Thoracic aorta (tissue), 2 donors: ENCODE measurements at regions not wholly inside any gene's neighbourhood (a gene's known extent, or its start where the extent isn't known, plus 50 kb on each side); places are given as distances from the start of the nearest gene placed in this dataset.

ENCODE experiments used
- ATAC-seq: fragments of 150-250 bp; one replicate; pipeline ENCODE4 v1.8.0; 2017; ENCODE audit warnings: low read depth; ENCODE audit not compliant: insufficient number of reproducible peaks, low FRiP score
- DNase-seq: peaks from one replicate; pipeline ENCODE4 v3.0.0-alpha.2; 2020; ENCODE audit warnings: low spot score
- H3K27ac ChIP-seq, 2 donors: fragments of 200-600 bp; sonication (generic); 1 replicate in 1 of 2; 2 replicates in 1 of 2; pipeline ENCODE4 v1.5.1; 2016; ENCODE audit warnings: mild to moderate bottlenecking in 2 of 2, moderate library complexity in 2 of 2
- H3K27me3 ChIP-seq: fragments of 200-600 bp; sonication (generic); replicated peaks from 2 replicates; pipeline ENCODE4 v1.6.0; 2016; ENCODE audit warnings: mild to moderate bottlenecking; ENCODE audit not compliant: insufficient read depth
- H3K36me3 ChIP-seq: fragments of 200-600 bp; sonication (generic); one replicate; pipeline ENCODE4 v1.5.1; 2016
- H3K4me1 ChIP-seq, 2 donors: fragments of 200-600 bp; sonication (generic); 1 replicate in 1 of 2; 2 replicates in 1 of 2; pipeline versions ENCODE4 v1.5.1 to v1.6.0; 2016; ENCODE audit warnings: low read depth in 2 of 2, mild to moderate bottlenecking in 1 of 2; ENCODE audit not compliant: control insufficient read depth in 1 of 2
- H3K4me3 ChIP-seq: fragments of 200-600 bp; sonication (generic); 2 replicates; pipeline ENCODE4 v1.5.1; 2016; ENCODE audit warnings: mild to moderate bottlenecking
- H3K9me3 ChIP-seq: fragments of 200-600 bp; sonication (generic); 2 replicates; pipeline ENCODE4 v1.5.1; 2016
- TF ChIP-seq, protein P1 (sequence below): fragments of 200-600 bp; sonication (generic); IDR thresholded peaks from one replicate; pipeline ENCODE4 v1.5.1; 2019; ENCODE audit warnings: antibody characterized with exemption

DNA sequence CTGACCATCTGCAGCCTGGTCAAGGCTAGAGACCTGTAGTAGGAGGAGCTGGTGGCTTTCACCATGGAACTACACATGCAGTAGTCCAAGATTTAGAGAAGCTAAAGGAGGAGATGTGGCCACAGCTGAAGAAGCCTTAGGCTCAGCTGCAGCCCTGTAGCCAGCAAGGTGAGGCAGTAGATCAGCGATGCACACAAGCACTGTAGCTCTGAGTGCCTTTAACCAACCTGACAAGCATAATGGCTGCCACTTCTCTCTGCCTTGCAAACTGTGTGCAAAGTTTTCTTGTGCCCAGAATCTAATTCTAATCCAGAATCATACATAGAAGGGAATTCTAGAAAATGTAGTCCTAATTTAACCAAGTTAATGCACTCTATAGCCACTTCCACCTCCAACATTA is 159.0 kb upstream of the ARID2 start:
- TF ChIP-seq, protein P1, sequence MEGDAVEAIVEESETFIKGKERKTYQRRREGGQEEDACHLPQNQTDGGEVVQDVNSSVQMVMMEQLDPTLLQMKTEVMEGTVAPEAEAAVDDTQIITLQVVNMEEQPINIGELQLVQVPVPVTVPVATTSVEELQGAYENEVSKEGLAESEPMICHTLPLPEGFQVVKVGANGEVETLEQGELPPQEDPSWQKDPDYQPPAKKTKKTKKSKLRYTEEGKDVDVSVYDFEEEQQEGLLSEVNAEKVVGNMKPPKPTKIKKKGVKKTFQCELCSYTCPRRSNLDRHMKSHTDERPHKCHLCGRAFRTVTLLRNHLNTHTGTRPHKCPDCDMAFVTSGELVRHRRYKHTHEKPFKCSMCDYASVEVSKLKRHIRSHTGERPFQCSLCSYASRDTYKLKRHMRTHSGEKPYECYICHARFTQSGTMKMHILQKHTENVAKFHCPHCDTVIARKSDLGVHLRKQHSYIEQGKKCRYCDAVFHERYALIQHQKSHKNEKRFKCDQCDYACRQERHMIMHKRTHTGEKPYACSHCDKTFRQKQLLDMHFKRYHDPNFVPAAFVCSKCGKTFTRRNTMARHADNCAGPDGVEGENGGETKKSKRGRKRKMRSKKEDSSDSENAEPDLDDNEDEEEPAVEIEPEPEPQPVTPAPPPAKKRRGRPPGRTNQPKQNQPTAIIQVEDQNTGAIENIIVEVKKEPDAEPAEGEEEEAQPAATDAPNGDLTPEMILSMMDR, result no peak
- Histone ChIP-seq H3K36me3 (no peaks in the 10 kb centered on the region), H3K9me3 (no peaks in the 10 kb centered on the region), H3K27me3 (no peaks in the 10 kb centered on the region), H3K4me3 (no peak overlapping the region), H3K4me1 (no peaks in the 10 kb centered on the region), H3K27ac (no peak overlapping the region)
- no peak for DNase-seq
- ATAC-seq, result no peak

DNA sequence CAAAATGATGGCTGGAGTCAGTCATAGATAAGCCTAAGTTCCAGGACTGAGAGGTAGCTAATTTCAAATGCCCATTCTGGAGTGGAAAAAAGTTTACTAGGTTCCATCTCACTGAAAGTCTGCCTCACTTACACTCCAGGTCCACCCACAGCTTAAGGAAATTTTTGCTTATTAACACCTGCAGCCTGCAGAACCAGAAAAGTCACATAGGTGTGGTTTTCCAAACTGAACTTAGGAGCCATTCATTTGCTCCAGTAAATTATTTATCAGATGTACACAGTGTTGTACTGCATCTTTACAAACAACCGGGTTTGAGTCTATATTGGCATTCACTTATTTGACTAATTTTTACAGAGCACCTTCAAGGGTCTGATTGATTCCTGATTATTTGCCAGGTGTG is 157.4 kb upstream of the ARID2 start:
- Histone ChIP-seq H3K4me3 (no peak overlapping the region), H3K9me3 (no peaks in the 10 kb centered on the region), H3K27me3 (no peaks in the 10 kb centered on the region), H3K36me3 (no peaks in the 10 kb centered on the region), H3K27ac (no peak overlapping the region), H3K4me1 (no peaks in the 10 kb centered on the region)
- TF ChIP-seq, protein P1, result no peak
- DNase-seq, result no peak
- no peak for ATAC-seq

DNA sequence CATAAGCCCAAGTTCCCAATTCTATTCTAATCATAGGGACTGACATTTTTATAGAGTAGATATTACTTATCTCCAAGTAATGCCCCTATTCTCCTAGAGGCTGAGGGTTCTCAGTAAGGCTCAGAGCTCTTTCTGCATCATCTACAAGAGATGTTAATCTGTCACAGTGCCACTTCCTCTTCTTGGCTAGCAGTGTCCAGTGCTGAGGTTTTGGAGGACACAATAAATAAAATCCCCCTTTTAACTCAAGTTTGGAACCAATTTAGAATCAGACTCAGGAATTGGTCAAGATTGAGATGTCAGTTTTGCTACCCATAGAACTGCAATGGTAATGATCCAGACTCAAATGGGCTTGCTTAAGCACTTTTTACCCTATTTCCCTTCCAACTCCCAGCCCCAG is 154.1 kb upstream of the ARID2 start:
- Histone ChIP-seq H3K4me1 (no peaks in the 10 kb centered on the region), H3K36me3 (no peaks in the 10 kb centered on the region), H3K27me3 (no peaks in the 10 kb centered on the region), H3K27ac (no peak overlapping the region), H3K4me3 (no peak overlapping the region), H3K9me3 (no peaks in the 10 kb centered on the region)
- DNase-seq (no peak), ATAC-seq (no peak)
- TF ChIP-seq, protein P1, result no peak

DNA sequence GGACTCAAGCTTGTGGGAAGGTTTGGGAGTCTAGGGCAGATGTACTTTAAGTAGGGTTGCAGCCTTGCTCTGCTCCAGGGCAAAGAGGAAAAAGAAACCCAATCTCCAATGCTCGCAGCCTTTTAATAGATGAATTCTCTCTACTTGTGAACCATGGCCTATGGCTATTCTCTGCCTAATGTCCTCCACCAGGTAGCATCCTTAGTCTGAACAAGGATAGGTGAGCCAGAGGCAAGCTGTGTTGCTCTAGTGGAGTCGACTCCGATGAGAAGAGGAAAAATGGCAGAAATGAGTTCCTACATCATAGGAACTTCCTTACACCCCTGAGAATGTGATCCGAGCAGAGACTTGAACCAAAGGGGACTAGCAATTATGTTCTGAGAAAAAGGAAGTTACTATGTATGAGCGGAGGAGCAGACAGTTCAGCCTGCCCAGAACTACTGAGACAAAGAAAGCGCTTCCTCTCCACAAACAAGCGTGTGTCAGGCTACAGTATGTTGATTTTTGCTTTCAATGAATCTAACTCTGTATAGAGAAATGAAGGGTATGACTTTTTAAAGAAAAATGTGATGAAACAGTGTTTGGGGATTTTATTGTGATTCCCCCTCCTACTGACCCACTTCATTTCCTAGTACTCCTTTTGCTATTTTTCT is 153.6 kb upstream of the ARID2 start:
- Histone ChIP-seq H3K4me3 (no peak overlapping the region), H3K27me3 (no peaks in the 10 kb centered on the region), H3K27ac (no peak overlapping the region), H3K4me1 (no peaks in the 10 kb centered on the region), H3K36me3 (no peaks in the 10 kb centered on the region), H3K9me3 (no peaks in the 10 kb centered on the region)
- ATAC-seq, result no peak
- TF ChIP-seq, protein P1, result no peak
- no peak for DNase-seq

DNA sequence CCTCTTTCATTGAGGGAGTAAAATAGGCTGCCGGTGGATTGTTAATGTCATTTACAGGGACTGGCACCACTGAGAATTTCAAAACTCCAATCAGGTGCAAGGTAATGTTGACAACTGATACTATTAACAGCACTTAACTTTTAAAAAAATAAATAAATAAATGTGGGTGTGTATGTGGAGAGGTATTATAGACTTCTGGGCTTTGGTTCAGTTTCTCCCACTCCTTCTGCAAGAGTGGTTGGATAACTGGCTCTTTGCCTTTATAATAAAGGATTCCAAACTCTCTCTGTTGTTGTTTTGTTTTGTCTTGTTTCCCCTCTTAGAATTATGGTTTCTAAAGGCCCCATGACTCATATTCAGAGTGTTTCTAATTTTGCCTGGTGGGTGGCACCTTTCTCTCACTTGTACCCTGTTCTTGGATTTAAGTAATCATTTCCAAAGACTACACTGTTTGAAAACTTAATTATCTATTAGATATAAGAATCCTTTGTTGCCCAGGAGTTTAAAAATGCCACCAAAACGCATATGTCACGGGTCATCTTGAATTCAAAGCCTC is 151.6 kb upstream of the ARID2 start:
- no peak for DNase-seq
- H3K9me3 ChIP-seq, result no peaks in the 10 kb centered on the region

More for the DNA sequence above, 151.6 kb upstream of the ARID2 start:
- Histone ChIP-seq H3K27me3 (no peaks in the 10 kb centered on the region), H3K4me1 (no peaks in the 10 kb centered on the region), H3K4me3 (no peak overlapping the region), H3K27ac (no peak overlapping the region), H3K36me3 (no peaks in the 10 kb centered on the region)
- ATAC-seq, result no peak
- TF ChIP-seq, protein P1, result no peak
